GM23338 (cell line): ENCODE measurements at regions not wholly inside any gene's neighbourhood (a gene's known extent, or its start where the extent isn't known, plus 50 kb on each side); places are given as distances from the start of the nearest gene placed in this dataset.
"Not testable (repeated sequence)": the region's sequence is repeated elsewhere in the genome, so short reads cannot be mapped to it uniquely, and the experiment has no call there.

Source experiments
- ATAC-seq: fragments of 200-7000 bp; cut with Tn5 transposase; 3 replicates; pipeline ENCODE4 v1.9.1; 2020
- DNase-seq: peaks from one replicate; pipeline ENCODE4 v3.0.0-alpha.2; 2015; ENCODE audit warnings: low spot score
- H2AFZ ChIP-seq: fragments of 200-600 bp; sonication (generic); 2 replicates; pipeline ENCODE4 v1.8.0; 2016; ENCODE audit warnings: antibody characterized with exemption, mild to moderate bottlenecking, moderate library complexity
- H3F3A ChIP-seq: fragments of 200-600 bp; sonication (generic); replicated peaks from 2 replicates; pipeline ENCODE4 v1.8.0; 2017; ENCODE audit warnings: antibody characterized with exemption, mixed run types, low read depth
- H3K27ac ChIP-seq: fragments of 200-600 bp; sonication (generic); 2 replicates; pipeline ENCODE4 v1.6.1; 2016; ENCODE audit warnings: low read depth
- H3K27me3 ChIP-seq: fragments of 200-600 bp; sonication (generic); 2 replicates; pipeline ENCODE4 v1.8.0; 2016; ENCODE audit warnings: mild to moderate bottlenecking, mixed run types, moderate library complexity; ENCODE audit not compliant: insufficient read depth
- H3K36me3 ChIP-seq: fragments of 200-600 bp; sonication (generic); 2 replicates; pipeline ENCODE4 v1.8.0; 2016; ENCODE audit warnings: mild to moderate bottlenecking; ENCODE audit not compliant: insufficient read depth
- H3K4me1 ChIP-seq: fragments of 200-600 bp; sonication (generic); 2 replicates; pipeline ENCODE4 v1.8.0; 2016; ENCODE audit warnings: mild to moderate bottlenecking, moderate library complexity; ENCODE audit not compliant: insufficient read depth
- H3K4me2 ChIP-seq: fragments of 200-600 bp; sonication (generic); 2 replicates; pipeline ENCODE4 v1.7.1; 2017; ENCODE audit warnings: mixed run types
- H3K4me3 ChIP-seq: fragments of 200-600 bp; sonication (generic); 2 replicates; pipeline ENCODE4 v1.6.1; 2016; ENCODE audit warnings: mixed run types
- H3K79me2 ChIP-seq: fragments of 200-600 bp; sonication (generic); replicated peaks from 2 replicates; pipeline ENCODE4 v1.8.0; 2017; ENCODE audit warnings: mild to moderate bottlenecking; ENCODE audit not compliant: insufficient read depth
- H3K9me2 ChIP-seq: fragments of 200-600 bp; sonication (generic); 2 replicates; pipeline ENCODE4 v1.8.0; 2017; ENCODE audit not compliant: insufficient read depth
- H4K20me1 ChIP-seq: fragments of 200-600 bp; sonication (generic); replicated peaks from 2 replicates; pipeline ENCODE4 v1.8.0; 2017; ENCODE audit warnings: mild to moderate bottlenecking; ENCODE audit not compliant: insufficient read depth
- H3K27ac Mint-ChIP-seq: 2 replicates; pipeline ENCODE4 v1.8.0; 2020; ENCODE audit warnings: inconsistent platforms, mild to moderate bottlenecking, moderate library complexity, mixed read lengths
- H3K27me3 Mint-ChIP-seq: 3 replicates; pipeline ENCODE4 v1.8.0; 2022; ENCODE audit warnings: low read depth, mild to moderate bottlenecking, moderate library complexity, mixed read lengths, inconsistent platforms; ENCODE audit not compliant: insufficient read depth, poor library complexity
- H3K36me3 Mint-ChIP-seq: 3 replicates; pipeline ENCODE4 v1.8.0; 2021; ENCODE audit warnings: low read depth, mild to moderate bottlenecking, inconsistent platforms, moderate library complexity, mixed read lengths
- H3K4me1 Mint-ChIP-seq: 3 replicates; pipeline ENCODE4 v1.8.0; 2020; ENCODE audit warnings: mild to moderate bottlenecking, inconsistent platforms, mixed read lengths
- H3K4me3 Mint-ChIP-seq: 3 replicates; pipeline ENCODE4 v1.8.0; 2021; ENCODE audit warnings: moderate library complexity, mild to moderate bottlenecking, inconsistent platforms, mixed read lengths
- H3K9me3 Mint-ChIP-seq: 3 replicates; pipeline ENCODE4 v1.8.0; 2020; ENCODE audit warnings: moderate library complexity, mild to moderate bottlenecking, inconsistent platforms, mixed read lengths
- EZH2 ChIP-seq: fragments of 200-600 bp; sonication (generic); IDR thresholded peaks from one replicate; pipeline ENCODE4 v1.8.0; 2017; ENCODE audit warnings: antibody characterized with exemption, mild to moderate bottlenecking, low read depth; ENCODE audit not compliant: unreplicated experiment
- EZH2phosphoT487 ChIP-seq: fragments of 200-600 bp; sonication (generic); IDR thresholded peaks from one replicate; pipeline ENCODE4 v1.8.1; 2018; ENCODE audit warnings: antibody characterized with exemption; ENCODE audit not compliant: unreplicated experiment
- NANOG ChIP-seq: IDR thresholded peaks from 2 replicates; pipeline ENCODE4 v1.6.1; 2016; ENCODE audit warnings: antibody characterized with exemption, borderline replicate concordance
- ZNF114 ChIP-seq: fragments of 250-450 bp; sonication (Bioruptor Pico); IDR thresholded peaks from 2 replicates; pipeline ENCODE4 v1.5.0; 2020; ENCODE audit warnings: mild to moderate bottlenecking, moderate library complexity
- TF ChIP-seq, protein P1 (sequence below): fragments of 250-450 bp; sonication (Bioruptor Pico); IDR thresholded peaks from 2 replicates; pipeline ENCODE4 v1.5.0; 2020; ENCODE audit warnings: mild to moderate bottlenecking, moderate library complexity
- TF ChIP-seq, protein P2 (sequence below): IDR thresholded peaks from 2 replicates; pipeline ENCODE4 v1.6.1; 2016; ENCODE audit warnings: antibody characterized with exemption

DNA sequence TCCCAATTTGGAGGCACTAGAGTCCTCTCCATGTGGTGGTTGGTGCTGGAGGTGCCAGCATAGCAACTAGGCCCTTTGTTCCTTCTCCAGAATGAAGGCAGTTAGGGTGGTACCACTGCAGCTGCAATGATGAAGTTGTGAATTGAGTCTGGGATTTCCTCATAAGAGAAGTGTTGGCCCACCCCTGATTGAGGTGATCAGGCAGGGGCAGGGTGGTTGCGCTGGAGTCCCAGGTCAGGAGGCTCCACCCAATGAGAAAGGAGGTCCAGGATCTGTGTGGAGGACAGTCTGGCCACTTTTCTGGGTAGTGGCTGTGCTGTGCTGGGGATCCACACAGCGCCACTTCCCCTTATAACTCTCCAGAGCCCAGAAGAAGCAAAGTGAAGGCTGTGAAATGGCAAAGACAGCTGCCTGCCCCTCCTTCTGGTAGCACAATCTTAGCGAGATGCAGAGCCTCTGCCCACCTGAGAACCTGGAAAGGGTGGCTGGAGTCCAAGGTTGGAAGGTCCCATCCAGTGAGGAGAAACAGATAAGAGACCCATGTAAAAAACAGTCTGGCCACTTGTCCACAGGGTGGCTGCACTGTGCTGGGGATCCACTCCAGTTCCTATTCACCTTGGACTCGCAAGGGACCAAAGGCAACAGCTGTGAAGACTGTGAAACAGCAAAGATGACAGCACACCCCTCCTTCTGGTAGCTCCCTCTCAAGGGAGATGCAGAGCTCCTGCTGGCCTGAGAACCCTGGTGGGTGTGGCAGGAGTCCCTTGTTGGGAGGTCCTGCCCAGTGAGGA lies 124.6 kb downstream of the RRAGB start (continued):
- TF ChIP-seq, protein P1, sequence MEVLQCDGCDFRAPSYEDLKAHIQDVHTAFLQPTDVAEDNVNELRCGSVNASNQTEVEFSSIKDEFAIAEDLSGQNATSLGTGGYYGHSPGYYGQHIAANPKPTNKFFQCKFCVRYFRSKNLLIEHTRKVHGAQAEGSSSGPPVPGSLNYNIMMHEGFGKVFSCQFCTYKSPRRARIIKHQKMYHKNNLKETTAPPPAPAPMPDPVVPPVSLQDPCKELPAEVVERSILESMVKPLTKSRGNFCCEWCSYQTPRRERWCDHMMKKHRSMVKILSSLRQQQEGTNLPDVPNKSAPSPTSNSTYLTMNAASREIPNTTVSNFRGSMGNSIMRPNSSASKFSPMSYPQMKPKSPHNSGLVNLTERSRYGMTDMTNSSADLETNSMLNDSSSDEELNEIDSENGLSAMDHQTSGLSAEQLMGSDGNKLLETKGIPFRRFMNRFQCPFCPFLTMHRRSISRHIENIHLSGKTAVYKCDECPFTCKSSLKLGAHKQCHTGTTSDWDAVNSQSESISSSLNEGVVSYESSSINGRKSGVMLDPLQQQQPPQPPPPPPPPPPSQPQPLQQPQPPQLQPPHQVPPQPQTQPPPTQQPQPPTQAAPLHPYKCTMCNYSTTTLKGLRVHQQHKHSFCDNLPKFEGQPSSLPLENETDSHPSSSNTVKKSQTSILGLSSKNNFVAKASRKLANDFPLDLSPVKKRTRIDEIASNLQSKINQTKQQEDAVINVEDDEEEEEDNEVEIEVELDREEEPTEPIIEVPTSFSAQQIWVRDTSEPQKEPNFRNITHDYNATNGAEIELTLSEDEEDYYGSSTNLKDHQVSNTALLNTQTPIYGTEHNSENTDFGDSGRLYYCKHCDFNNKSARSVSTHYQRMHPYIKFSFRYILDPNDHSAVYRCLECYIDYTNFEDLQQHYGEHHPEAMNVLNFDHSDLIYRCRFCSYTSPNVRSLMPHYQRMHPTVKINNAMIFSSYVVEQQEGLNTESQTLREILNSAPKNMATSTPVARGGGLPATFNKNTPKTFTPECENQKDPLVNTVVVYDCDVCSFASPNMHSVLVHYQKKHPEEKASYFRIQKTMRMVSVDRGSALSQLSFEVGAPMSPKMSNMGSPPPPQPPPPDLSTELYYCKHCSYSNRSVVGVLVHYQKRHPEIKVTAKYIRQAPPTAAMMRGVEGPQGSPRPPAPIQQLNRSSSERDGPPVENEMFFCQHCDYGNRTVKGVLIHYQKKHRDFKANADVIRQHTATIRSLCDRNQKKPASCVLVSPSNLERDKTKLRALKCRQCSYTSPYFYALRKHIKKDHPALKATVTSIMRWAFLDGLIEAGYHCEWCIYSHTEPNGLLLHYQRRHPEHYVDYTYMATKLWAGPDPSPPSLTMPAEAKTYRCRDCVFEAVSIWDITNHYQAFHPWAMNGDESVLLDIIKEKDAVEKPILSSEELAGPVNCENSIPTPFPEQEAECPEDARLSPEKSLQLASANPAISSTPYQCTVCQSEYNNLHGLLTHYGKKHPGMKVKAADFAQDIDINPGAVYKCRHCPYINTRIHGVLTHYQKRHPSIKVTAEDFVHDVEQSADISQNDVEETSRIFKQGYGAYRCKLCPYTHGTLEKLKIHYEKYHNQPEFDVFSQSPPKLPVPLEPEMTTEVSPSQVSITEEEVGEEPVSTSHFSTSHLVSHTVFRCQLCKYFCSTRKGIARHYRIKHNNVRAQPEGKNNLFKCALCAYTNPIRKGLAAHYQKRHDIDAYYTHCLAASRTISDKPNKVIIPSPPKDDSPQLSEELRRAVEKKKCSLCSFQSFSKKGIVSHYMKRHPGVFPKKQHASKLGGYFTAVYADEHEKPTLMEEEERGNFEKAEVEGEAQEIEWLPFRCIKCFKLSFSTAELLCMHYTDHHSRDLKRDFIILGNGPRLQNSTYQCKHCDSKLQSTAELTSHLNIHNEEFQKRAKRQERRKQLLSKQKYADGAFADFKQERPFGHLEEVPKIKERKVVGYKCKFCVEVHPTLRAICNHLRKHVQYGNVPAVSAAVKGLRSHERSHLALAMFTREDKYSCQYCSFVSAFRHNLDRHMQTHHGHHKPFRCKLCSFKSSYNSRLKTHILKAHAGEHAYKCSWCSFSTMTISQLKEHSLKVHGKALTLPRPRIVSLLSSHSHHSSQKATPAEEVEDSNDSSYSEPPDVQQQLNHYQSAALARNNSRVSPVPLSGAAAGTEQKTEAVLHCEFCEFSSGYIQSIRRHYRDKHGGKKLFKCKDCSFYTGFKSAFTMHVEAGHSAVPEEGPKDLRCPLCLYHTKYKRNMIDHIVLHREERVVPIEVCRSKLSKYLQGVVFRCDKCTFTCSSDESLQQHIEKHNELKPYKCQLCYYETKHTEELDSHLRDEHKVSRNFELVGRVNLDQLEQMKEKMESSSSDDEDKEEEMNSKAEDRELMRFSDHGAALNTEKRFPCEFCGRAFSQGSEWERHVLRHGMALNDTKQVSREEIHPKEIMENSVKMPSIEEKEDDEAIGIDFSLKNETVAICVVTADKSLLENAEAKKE (CRISPR knock-in tag) = no peak
- TF ChIP-seq, protein P2, sequence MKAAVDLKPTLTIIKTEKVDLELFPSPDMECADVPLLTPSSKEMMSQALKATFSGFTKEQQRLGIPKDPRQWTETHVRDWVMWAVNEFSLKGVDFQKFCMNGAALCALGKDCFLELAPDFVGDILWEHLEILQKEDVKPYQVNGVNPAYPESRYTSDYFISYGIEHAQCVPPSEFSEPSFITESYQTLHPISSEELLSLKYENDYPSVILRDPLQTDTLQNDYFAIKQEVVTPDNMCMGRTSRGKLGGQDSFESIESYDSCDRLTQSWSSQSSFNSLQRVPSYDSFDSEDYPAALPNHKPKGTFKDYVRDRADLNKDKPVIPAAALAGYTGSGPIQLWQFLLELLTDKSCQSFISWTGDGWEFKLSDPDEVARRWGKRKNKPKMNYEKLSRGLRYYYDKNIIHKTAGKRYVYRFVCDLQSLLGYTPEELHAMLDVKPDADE = no peak
- no peak for TF ChIP-seq ZNF114 (CRISPR knock-in tag)
- no peak for TF ChIP-seq NANOG
- TF ChIP-seq EZH2phosphoT487 = no peak
- no peak for TF ChIP-seq EZH2

DNA sequence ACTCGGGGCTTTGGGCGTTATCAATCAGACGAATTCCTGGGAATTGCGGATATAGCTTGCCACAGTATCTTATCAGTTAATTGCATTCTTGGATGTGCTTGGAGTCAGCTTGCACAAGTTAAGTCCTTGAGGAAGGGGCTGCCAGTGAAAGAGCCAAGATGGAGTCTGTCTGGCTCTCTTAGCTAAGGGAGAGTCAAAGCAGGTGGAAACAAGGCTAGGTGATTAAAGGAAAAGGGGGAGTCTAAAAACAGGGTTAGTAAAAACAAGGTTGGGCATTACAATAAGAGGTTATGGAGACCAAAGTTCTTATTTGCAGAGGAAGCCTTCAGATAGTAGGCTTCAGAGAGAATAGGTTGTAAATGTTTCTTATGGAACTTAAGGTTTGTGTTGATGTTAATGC lies 149.2 kb downstream of the RRAGB start:
- not testable (repeated sequence) for DNase-seq, ATAC-seq, H3K4me2 ChIP-seq, H3K9me3 Mint-ChIP-seq, H3K36me3 ChIP-seq, H3K36me3 Mint-ChIP-seq, H3K79me2 ChIP-seq, H3K4me3 Mint-ChIP-seq, H3K27ac Mint-ChIP-seq, H3K27ac ChIP-seq, H3K9me2 ChIP-seq, H3K27me3 Mint-ChIP-seq, H4K20me1 ChIP-seq, H3K27me3 ChIP-seq, H2AFZ ChIP-seq, H3K4me3 ChIP-seq, H3F3A ChIP-seq
- peaks cover 12% of the 10 kb centered on the region for H3K4me1 ChIP-seq
- peaks cover 23% of the 10 kb centered on the region for H3K4me1 Mint-ChIP-seq
